Smooth muscle cell of the brain vasculature (primary cell): ENCODE measurements at regions not wholly inside any gene's neighbourhood (a gene's known extent, or its start where the extent isn't known, plus 50 kb on each side); places are given as distances from the start of the nearest gene placed in this dataset.

Experiments
- DNase-seq: peaks from one replicate; pipeline ENCODE4 v3.0.0-alpha.2; 2012; ENCODE audit warnings: low read depth, low spot score

DNA sequence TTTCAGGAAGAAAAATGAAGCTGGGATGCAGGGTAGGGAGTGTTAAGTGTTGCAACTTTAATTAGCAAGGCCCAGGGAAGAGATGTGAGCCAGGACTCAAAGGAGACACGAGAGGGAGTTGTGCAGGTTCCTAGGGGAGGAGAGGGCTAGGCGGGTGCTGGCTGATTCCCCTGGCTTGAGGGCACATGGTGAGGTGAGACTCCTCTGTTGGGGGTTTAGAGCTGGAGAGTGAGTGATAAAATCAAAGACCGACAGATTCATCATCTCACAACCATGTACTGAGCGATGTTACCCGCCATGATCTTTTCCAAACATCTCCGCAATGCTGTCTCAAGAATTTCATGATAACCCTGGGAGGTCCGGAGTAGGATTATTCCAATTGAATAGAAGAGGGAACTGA, 161.8 kb upstream of the CSF3R start:
- no peak for DNase-seq

DNA sequence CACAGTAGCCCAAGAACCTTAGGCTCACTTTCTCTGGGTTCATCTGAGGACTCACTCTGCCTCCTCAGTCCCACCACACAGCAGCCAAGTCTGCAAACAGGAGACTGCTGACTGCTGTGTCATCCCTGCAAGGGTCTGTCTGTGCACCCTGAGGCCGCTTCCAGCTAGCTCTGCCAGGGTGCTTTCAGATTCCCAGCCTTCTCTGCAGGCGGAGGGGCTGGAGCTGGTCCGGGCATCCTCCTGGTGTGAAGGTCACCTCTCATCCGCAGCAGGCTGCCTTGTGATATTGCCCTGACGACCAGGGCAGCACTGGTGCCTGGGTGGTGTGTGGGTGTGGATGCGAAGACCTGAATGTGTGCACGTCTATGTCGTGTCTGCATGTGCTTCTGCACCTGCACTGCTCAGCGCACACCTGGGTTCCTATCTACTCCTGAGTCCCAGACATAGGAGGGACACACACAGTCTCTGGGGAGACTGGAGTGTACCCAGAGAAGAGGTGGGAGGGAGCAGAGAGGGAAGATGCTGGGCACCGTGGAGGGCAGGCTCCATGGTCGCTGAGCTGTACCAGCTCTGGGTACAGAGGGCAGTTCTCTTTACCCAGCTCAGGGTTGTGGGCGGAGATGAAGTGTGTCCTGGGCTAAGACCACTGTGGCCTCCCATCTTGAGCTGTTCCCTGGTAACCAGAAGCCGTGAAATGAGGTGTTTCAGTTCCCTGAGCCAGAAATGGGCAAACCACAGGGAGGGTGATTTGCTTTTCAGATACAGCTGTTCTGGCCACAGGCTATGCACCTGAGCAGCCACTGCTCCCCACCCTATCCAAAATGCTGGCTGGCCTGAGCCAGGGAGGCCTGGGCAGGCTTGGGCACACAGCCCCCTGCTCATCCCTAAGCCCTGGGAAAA, 160.9 kb upstream of the CSF3R start:
- no peak for DNase-seq

DNA sequence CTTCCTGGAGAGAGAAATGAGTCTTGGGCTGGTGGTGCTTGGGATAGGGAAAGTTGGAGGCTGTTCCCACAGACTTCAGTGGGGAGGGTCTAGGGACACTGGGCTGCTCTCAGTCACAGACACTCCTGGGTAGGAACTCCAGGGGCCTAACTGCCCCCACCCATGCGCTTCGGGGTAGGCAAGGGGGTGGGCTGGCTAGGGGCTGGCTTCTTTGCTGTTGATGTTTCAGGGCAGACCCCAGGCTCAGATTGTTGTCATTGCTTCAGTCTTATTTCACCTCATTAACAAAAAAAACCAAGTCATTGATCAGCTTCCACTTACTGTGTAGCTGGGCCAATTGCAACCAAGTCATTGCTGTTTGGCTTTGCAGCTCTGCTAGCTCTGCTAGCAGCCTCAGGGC, 160.1 kb upstream of the CSF3R start:
- no peak for DNase-seq

DNA sequence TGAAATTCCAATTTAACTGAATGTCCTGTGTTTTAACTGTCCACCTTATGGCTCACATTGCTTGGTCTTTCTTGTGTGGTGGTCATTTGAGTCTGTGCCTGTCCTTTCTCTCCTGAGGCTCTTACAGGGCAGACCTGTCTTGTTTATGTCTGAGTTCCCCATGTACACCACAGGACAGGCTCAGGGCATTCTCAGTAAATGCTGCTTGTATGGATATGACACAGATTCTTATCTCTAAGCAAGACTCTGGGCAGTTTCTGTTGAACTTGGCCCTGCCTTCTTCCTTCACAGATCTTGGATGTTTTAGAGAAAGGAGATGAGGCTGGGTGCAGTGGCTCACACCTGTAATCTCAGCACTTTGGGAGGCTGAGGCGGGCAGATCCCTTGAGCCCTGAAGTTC, 159.1 kb upstream of the CSF3R start:
- DNase-seq: no peak

DNA sequence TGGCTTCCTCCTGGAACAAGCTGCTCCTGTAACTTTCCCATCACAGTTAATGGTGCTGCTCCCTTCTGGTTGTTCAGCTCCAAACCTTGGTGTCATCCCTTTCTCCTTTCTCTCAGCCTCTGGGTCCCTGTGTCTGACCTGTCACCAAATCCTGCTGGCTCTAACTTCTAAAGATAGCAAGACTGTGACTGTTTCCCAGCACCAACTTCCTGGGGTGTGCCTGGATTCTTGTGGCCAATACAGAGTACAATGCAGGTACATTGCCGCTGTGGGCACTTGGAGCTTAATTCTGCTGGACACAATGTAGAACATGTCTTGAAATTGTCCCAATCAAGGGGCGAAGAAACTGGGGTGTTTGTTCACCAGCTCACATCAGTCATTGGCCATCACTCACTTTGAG, 156.7 kb upstream of the CSF3R start:
- no peak for DNase-seq

DNA sequence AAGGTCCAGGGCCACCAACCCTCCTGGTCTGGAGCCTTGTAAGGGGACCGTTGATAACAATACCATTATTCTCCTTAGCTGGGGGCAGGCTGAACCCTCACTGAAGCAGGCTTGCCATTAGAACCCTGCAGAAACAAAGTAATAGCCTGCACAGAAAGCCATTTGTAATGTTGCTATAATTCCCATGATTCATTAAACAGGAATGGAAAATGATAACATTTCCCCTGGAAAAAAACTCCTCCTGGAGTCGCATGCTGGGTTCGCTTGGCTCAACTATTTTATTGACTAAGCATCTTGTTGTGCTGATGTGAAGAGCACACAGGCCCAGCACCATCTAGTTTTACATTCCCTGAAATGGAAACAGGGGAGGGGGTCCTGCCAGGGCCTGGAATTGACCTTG, 155.6 kb upstream of the CSF3R start:
- no peak for DNase-seq

DNA sequence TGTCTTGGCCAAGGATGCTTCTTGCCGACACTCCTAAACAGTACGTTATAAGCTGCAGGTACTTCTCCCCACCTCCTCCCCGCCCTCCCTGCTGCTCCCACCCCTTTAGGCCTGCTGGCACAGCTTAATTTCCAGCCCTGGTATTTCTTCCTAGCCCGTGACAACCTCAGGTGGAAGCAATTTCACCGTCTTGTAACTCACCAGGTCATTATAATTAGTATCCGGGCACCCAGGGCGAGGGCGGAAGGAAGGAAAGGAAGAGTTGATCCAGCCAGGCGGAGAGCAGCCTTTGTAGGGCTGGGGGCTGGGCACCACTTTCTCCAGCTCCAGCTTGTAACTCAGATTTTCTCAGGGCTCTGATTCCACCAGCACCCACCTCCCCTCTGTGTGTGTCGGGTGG, 153.5 kb upstream of the CSF3R start:
- DNase-seq: no peak

DNA sequence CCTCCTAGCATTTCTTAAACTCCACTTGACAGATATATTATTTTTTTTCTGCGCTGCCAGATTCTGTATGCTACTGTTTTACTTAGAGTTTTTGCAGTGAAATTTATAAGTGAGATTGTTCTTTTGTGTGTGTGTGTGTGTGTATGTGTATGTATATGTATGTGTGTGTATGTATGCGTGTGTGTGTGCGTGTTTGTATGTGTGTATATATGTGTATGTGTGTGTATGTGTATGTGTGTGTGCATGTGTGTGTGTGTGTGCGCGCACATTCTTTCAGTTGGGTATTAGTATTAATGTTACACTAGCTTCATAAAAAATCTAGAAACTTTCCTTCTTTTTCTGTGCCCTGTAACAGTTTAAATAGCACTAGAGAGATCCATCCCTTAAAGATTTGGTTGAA, 152.6 kb upstream of the CSF3R start:
- DNase-seq: no peak

DNA sequence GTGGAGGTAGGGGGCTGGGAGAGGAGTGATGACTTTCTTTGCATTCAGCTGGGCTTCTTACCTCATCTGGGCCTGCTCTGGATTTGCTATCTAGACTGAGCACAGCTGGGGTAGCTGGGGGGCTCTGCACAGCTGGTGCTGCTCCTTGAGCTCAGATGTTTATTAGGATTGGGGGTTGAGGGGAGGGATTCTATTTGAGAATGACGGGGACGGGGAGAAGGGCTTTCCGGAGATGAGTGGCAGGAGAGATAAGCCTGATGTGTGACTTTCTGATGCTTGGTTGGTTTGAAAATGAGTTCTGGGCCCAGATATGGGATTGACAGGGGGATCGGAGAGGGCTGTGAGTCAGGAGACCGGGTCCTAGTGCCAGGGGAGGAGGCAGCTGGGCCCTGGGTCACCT, 146.1 kb upstream of the CSF3R start:
- no peak for DNase-seq

DNA sequence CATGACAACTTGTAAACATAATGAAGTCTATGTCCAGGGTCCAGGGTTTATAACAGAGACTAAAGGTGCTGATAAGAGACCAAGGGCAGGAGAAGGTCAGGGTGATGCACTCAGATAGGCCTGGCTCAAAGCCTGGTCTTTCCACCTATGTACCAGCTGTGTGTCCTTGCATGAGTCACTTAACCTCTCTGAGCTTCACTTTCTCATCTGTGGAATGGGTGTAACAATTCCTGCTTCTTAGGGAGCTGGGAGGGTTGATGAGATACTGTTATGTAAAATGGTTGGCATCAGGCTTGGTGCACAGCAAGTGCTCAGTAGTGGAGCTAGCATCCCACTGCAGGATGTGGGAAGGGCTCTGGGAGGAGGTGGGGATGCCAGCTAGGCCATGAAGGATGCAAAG, 143.7 kb upstream of the CSF3R start:
- DNase-seq: no peak

DNA sequence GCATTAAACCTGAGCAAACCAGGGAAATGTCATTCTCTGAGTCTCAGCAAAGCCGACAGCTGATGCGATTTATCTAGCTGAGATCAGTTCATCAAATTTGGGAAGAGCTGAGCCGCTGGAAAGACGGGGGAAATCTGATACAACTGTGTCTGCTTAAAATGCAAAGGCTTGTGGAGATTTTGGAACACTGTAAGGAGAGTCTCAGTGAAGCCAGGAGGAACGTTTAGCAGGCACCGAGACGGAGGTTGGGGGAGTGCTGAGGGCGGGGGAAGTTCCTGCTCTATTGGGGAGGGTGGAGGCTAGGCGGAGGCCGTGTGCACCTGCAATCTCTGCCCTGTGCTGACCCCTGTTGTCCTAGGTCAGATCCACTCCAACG, 143.2 kb upstream of the CSF3R start:
- DNase-seq: no peak

DNA sequence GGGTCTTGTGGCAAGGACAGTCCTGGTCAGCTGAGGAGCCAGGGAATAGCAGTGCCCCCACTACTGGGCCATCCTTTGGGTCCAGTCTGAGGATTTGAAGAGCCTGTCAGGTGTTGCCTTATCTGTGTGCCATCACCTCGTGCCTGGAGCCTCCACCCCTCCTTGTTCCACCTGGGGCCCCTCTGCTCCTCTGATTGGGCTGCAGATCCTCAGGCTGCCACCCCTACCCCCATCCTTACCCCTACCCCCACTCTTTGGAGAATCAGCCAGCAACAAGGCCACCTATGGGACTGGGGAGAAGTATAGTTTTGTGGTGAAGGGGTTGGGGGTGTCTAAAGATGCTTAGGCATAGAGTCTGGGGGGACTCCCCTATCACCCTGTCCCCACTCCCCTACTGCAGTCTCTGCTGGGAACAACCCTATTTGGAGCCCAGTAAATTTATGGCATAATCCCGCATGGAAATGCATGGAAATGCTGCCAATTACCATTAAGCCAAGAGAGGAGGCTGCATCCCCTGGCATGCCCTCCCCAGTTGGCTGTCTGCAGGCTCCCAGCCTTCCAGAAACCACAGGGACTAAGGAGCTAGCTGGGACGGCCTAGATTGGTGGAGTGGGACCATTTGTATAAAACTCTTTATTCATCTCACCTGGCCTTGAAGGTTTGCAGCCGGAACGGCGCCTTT, 142.7 kb upstream of the CSF3R start:
- DNase-seq: no peak

DNA sequence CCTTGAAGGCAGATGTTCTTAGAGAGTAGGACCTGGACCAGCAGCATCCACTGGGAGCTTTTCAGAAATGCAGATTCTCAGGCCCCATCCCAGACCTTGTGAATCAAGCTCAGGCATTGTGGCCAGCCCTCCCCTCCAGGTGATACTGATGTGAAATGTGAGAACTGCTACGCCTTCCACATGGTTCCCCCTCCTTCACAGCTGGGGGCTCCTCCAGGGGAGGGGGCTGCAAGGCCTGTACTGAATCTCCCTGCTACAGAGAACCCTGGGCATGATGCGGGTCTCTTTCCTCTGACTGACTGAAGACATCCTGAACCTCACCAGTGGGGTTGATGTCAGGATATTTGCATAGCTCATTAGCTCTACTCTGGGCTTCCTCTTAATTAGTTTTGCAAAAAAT, 141.8 kb upstream of the CSF3R start:
- no peak for DNase-seq

DNA sequence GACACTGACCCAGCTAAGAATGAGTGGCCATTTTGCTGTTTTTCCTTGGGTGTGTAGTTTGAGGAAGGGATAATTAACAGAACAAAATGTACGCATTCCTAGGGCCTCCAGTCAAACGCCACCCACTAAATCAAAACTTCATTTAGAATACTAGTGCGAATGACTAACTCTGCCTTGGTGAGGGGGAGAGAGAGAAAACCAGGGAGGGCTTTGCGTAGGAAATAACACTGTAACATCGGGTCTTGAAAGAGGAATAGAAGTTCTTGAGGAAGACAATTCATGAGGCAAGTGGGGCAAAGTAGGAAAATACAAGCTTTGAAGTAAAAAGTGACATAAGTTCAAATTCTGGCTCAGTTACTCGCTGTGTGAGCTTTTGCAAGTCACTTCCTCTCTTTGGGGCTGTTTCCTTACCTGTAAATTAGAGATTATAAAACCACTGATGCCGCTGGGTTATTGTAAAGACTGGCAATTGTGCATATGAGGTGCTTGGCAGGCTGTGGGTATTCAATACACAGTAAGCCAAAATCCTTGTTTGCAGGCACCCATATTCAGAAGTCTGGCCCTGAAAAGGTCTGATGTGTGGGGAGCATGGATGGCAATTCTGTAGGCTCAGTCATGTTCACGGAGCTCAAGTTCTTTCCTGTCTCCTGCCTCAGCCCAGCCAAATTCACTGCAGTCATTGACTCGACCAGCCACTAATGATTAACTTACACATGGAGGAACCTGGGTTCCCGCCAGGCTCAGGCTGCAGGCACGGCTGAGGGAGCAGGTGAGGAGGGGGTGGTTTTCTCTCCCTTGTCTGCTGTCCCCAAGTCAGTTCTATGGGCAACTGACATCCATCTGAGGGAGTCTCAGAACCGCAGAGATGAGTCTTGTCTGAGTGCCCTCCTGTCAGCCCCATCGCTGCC, 140.3 kb upstream of the CSF3R start:
- DNase-seq: no peak

DNA sequence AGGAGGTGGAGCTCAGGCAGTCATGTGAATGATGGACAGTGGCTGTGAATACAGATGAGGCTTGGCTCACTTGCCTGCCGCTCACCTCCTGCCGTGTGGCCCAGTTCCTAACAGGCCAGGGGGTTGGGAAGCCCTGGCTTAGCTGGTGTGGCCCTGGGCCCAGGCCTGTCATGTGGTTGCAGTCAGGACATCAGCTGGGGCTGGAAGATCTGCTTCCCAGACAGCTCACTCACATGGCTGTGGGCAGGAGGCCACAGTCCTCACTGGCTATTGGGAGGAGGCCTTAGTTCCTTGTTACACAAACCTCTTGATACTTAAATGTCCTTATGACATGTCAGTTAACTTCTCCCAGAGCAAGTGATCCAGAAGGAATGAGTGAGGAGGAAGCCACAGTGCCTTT, 138.8 kb upstream of the CSF3R start:
- no peak for DNase-seq

DNA sequence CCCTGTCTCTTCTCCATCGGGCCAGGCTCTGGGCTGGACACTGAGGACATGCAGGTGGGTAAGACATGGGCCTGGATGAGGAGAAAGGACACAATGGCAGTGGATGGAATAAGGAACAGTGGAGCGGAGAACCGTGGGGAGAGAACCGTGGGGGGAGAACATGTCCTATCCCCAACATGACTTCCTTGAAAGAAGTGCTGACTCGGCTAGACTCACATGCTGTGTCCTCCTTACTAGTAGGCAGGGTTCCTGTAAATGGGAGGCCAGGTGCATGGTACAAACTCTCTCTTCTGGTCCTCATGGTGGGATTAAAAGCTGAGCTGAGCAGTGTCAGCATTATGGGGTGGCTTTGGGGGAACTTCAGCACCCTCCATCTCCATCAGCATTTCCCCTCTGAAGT, 137.4 kb upstream of the CSF3R start:
- DNase-seq: no peak

DNA sequence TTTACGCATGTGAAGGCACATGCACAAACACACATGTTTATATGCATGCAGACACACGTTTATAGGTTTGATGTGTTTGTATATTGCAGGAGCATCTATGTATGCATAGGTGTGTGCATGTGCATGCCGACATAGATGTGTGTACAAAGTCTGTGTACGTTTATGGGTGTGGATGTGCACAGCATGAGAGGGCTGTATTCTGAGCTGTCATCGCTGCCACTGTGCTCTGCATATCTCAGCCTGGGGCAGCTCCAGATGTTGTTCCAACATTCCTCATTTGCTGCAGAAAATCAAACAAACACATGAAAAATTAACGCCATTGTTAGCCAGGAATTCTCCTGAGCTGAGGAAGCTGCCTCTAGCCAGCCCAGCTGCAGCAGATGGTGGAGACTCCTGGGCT, 132.3 kb upstream of the CSF3R start:
- DNase-seq: no peak

DNA sequence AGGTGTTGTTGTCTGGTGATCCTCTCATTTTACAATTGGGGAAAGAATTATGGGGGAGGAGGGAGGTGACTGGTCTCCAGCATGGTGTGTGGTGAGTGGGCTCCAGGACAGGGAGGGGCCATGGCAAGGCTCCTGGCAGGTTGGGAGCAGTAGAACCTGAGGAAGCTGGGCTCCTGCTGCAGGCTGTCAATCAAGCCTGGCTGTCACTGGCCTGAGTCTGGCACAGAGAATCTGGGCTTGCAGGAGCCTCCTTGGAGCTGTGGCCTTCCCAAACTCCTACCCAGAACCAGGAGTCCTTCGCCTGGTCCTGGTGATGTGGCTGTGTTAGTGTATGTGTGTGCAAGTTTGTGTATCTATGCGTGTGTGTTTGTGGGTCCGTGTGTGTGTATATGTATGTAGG, 131.9 kb upstream of the CSF3R start:
- DNase-seq: no peak

DNA sequence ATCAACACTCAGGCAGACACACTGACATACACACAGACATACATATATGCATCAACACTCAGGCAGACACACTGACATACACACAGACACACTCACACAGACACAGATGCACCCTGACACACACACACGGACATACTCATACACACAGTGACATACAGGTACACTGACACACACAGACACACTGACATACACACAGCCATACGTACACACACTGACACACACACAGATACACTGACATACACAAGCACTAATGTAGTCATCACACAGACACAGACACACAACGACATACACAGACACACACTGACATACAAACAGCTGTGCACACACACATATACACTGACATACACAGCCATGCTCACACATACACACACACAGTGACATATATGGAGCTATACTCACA, 131.0 kb upstream of the CSF3R start:
- DNase-seq: no peak

DNA sequence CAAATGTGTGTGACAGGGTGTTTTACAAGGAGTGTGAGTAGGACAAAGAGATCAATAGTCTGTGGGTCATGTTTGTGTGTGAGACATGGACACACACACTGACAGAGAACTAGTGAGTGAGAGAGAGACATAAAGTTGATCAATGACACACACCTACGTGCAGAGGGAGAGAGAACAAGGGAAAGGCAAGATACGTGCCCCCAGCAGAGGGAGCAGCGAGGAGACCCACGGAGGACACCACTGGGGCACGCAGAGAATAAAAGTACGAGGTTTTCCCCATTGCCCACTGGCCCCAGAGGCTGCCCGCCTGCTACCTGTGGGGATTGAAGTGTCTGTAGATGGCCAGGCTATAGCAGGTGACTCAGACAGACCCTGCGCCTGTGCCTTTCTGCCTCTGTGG, 130.2 kb upstream of the CSF3R start:
- no peak for DNase-seq

DNA sequence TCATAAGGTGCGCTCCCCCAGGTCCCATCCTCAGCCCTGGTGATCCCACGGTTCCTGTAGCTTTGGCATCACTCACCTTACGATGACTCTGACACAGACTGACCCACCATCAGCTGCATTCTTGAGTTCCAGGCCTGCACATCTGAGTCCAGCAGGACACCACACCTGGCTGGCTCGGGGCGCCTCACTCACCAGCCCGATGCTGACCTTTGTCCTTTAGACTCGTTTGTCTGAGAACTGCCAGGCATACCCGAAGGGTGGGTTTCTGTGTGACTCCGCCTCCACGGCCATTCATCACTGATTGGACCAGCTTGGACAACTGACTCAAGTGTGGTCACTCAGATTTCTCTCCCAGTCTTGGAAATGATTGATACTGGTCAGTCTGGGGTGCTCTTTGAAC, 129.4 kb upstream of the CSF3R start:
- no peak for DNase-seq

DNA sequence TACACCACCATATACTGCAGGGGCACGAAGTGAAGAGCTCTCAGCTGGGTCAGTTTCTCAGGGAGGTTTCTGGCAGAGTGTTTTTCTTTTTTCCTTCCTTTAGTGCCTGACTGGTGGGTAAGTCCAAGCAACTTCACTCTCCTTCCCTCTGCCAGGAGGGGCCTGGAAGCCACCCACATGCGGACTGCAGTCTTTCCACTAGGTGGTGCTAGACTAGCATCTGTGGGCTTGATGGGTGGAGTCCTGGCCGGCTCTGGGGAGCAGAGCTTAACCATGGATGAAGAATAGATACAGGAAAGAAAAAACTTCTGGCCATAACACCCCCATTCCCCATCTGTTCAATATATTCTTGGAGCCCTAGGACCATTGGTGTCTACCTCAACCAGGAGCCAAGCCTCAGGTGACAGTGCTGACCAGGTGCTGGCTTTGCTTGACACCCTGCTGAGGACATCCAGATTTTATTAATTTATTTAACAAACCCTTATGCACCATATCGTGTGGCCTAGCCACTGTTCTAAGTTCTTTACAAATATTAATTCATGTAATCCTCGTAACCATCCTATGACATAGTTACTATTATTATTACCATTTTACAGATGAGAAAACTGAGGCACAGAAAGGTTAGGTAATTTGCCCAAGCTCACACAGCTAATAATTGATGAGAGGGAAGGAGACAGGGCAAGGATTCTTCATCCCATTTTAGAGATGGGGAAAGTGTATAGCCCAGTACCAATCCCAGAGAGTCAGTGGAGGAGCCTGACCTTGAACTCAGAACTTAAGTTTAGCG, 126.7 kb upstream of the CSF3R start:
- peak; percentile 1 for DNase-seq
